Trophoblast cell (in vitro differentiated cells and primary cell): ENCODE measurements at regions not wholly inside any gene's neighbourhood (a gene's known extent, or its start where the extent isn't known, plus 50 kb on each side); places are given as distances from the start of the nearest gene placed in this dataset.

Experiments
- DNase-seq, 2 donors: peaks; one replicate each; pipeline ENCODE4 v3.0.0-alpha.2; 2016
- H2AFZ ChIP-seq: 2 replicates; pipeline ENCODE4 v1.6.1; 2013; ENCODE audit warnings: low read length, moderate library complexity, mild to moderate bottlenecking; ENCODE audit not compliant: insufficient read depth, poor library complexity
- H2AK5ac ChIP-seq: 2 replicates; pipeline ENCODE4 v1.6.1; 2013; ENCODE audit warnings: mild to moderate bottlenecking, low read length
- H2BK120ac ChIP-seq: 2 replicates; pipeline ENCODE4 v1.6.1; 2013; ENCODE audit warnings: low read length, mild to moderate bottlenecking, moderate library complexity; ENCODE audit not compliant: insufficient read depth, poor library complexity
- H2BK12ac ChIP-seq: 2 replicates; pipeline ENCODE4 v1.6.1; 2013; ENCODE audit warnings: mild to moderate bottlenecking, low read length, moderate library complexity
- H2BK5ac ChIP-seq: 2 replicates; pipeline ENCODE4 v1.6.1; 2013; ENCODE audit warnings: low read length, low read depth, moderate library complexity, mild to moderate bottlenecking; ENCODE audit not compliant: poor library complexity
- H3K14ac ChIP-seq: 2 replicates; pipeline ENCODE4 v1.6.1; 2013; ENCODE audit warnings: mild to moderate bottlenecking, low read length
- H3K18ac ChIP-seq: 2 replicates; pipeline ENCODE4 v1.6.1; 2013; ENCODE audit warnings: mild to moderate bottlenecking, low read length
- H3K23ac ChIP-seq: 2 replicates; pipeline ENCODE4 v1.6.1; 2013; ENCODE audit warnings: low read length
- H3K27ac ChIP-seq: 2 replicates; pipeline ENCODE4 v1.5.1; 2013; ENCODE audit warnings: low read depth, mild to moderate bottlenecking, inconsistent platforms, low read length, moderate library complexity
- H3K27me3 ChIP-seq: 2 replicates; pipeline ENCODE4 v1.6.1; 2013; ENCODE audit warnings: inconsistent platforms, mild to moderate bottlenecking, low read length, moderate library complexity; ENCODE audit not compliant: insufficient read depth
- H3K36me3 ChIP-seq, 2 experiments: 1 replicate in 1 of 2; 2 replicates in 1 of 2; pipeline ENCODE4 v1.6.1; 2013; ENCODE audit warnings: low read length in 2 of 2, mild to moderate bottlenecking in 2 of 2, moderate library complexity in 1 of 2; ENCODE audit not compliant: insufficient read depth in 2 of 2, control insufficient read depth in 1 of 2
- H3K4ac ChIP-seq: 2 replicates; pipeline ENCODE4 v1.6.1; 2013; ENCODE audit warnings: low read depth, mild to moderate bottlenecking, low read length, moderate library complexity
- H3K4me1 ChIP-seq, 2 experiments: 1 replicate in 1 of 2; 2 replicates in 1 of 2; pipeline ENCODE4 v1.6.1; 2013; ENCODE audit warnings: low read length in 2 of 2, mild to moderate bottlenecking in 2 of 2, moderate library complexity in 1 of 2; ENCODE audit not compliant: insufficient read depth in 2 of 2, control insufficient read depth in 1 of 2
- H3K4me2 ChIP-seq: 2 replicates; pipeline ENCODE4 v1.6.1; 2013; ENCODE audit warnings: inconsistent platforms, mild to moderate bottlenecking, low read length, moderate library complexity
- H3K4me3 ChIP-seq: 2 replicates; pipeline ENCODE4 v1.5.1; 2013; ENCODE audit warnings: mild to moderate bottlenecking, low read depth, low read length, inconsistent platforms
- H3K79me1 ChIP-seq: one replicate; pipeline ENCODE4 v1.6.1; 2013; ENCODE audit warnings: low read length
- H3K79me2 ChIP-seq: 2 replicates; pipeline ENCODE4 v1.6.1; 2013; ENCODE audit warnings: low read length, mild to moderate bottlenecking; ENCODE audit not compliant: control insufficient read depth, insufficient read depth, poor library complexity
- H3K9ac ChIP-seq: 2 replicates; pipeline ENCODE4 v1.6.1; 2013; ENCODE audit warnings: mild to moderate bottlenecking, low read length
- H3K9me3 ChIP-seq: 2 replicates; pipeline ENCODE4 v1.6.1; 2013; ENCODE audit warnings: low read depth, mild to moderate bottlenecking, control low read depth, inconsistent platforms, low read length; ENCODE audit not compliant: insufficient read depth
- H4K12ac ChIP-seq: 2 replicates; pipeline ENCODE4 v1.6.1; 2013; ENCODE audit warnings: low read depth, mild to moderate bottlenecking, low read length, moderate library complexity
- H4K8ac ChIP-seq: 2 replicates; pipeline ENCODE4 v1.6.1; 2013; ENCODE audit warnings: low read depth, mild to moderate bottlenecking, low read length, moderate library complexity
- H4K91ac ChIP-seq: one replicate; pipeline ENCODE4 v1.6.1; 2013; ENCODE audit warnings: low read depth, mild to moderate bottlenecking, low read length, moderate library complexity
- WGBS: extraction: QIAGEN DNeasy Blood & Tissue Kit; methylation state at CpG from one replicate; pipeline ENCODE4 v1.1.7; 2013; ENCODE audit warnings: missing lambda C conversion rate; ENCODE audit not compliant: insufficient read length, insufficient coverage; ENCODE audit errors: extremely low coverage; 5-methylcytosine and 5-hydroxymethylcytosine counted together

DNA sequence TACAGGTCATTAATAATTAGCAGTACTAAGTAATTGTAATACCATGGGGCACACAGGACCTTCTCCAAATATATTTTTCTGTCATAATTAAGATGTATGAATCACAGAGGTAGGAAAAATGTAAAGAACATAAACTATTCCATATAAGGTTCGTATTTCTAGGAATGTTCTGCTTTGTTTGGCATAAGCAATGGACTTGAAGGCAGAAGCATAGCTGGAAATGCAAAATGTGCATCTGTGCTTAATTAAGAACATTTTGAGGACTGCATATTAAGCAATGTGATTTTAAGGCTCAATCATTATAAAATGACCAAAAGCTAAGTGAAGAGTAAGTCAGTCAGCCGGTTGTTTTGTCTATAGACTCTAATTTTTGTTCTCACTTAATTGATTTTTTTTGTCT lies 123.2 kb downstream of the RBM43 start:
- H3K23ac ChIP-seq = no peak overlapping the region
- no peak overlapping the region for H3K18ac ChIP-seq
- no peaks in the 10 kb centered on the region for H3K9me3 ChIP-seq
- WGBS = no CpG with 5 or more reads among the region's 2 CpGs
- H2AFZ ChIP-seq = no peak overlapping the region
- H3K4ac ChIP-seq = no peak overlapping the region
- H4K91ac ChIP-seq = no peak overlapping the region
- no peak overlapping the region for H3K14ac ChIP-seq
- H3K4me3 ChIP-seq = no peak overlapping the region
- H3K79me1 ChIP-seq = no peaks in the 10 kb centered on the region
- no peak overlapping the region for H4K8ac ChIP-seq
- DNase-seq = no peak
- H3K4me2 ChIP-seq = no peak overlapping the region
- no peaks in the 10 kb centered on the region for H3K27me3 ChIP-seq
- no peaks in the 10 kb centered on the region for H3K36me3 ChIP-seq
- no peak overlapping the region for H2BK5ac ChIP-seq
- H2BK12ac ChIP-seq = no peak overlapping the region
- H3K27ac ChIP-seq = no peak overlapping the region
- H3K9ac ChIP-seq = no peak overlapping the region
- no peak overlapping the region for H4K12ac ChIP-seq
- no peak overlapping the region for H2BK120ac ChIP-seq
- no peaks in the 10 kb centered on the region for H3K79me2 ChIP-seq
- H2AK5ac ChIP-seq = no peak overlapping the region
- H3K4me1 ChIP-seq = no peaks in the 10 kb centered on the region

DNA sequence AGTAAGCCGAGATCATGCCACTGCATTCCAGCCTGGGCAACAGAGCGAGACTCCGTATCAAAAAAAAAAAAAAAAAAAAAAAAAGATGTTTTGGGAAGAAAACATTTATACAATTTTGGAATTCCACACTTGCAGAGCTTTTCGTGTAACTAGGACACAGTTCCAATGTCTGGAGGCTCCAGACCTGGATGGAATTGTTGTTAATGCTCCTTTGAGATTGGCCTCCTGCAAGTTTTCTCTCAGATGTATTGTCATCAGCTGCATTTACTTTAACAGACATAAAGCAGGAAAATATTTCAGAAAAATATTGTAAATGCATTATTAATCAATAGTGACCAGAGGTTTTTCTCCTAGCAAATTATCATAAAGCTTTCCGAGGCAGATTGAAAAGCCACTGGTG lies 124.1 kb downstream of the RBM43 start:
- DNase-seq = no peak
- H3K27me3 ChIP-seq = no peaks in the 10 kb centered on the region
- H3K27ac ChIP-seq = no peak overlapping the region
- H3K4me1 ChIP-seq = no peaks in the 10 kb centered on the region
- no peak overlapping the region for H2BK120ac ChIP-seq
- H3K4ac ChIP-seq = no peak overlapping the region
- H2AFZ ChIP-seq = no peak overlapping the region
- H3K9me3 ChIP-seq = no peaks in the 10 kb centered on the region
- H2BK12ac ChIP-seq = no peak overlapping the region
- H3K9ac ChIP-seq = no peak overlapping the region
- H3K79me2 ChIP-seq = no peaks in the 10 kb centered on the region
- no peak overlapping the region for H3K14ac ChIP-seq
- H3K18ac ChIP-seq = no peak overlapping the region
- no peak overlapping the region for H4K91ac ChIP-seq
- H2AK5ac ChIP-seq = no peak overlapping the region
- H3K23ac ChIP-seq = no peak overlapping the region
- H4K8ac ChIP-seq = no peak overlapping the region
- H2BK5ac ChIP-seq = no peak overlapping the region
- no peaks in the 10 kb centered on the region for H3K36me3 ChIP-seq
- no peak overlapping the region for H4K12ac ChIP-seq
- H3K4me3 ChIP-seq = no peak overlapping the region
- no peaks in the 10 kb centered on the region for H3K79me1 ChIP-seq
- no CpG with 5 or more reads among the region's 5 CpGs for WGBS
- H3K4me2 ChIP-seq = no peak overlapping the region

DNA sequence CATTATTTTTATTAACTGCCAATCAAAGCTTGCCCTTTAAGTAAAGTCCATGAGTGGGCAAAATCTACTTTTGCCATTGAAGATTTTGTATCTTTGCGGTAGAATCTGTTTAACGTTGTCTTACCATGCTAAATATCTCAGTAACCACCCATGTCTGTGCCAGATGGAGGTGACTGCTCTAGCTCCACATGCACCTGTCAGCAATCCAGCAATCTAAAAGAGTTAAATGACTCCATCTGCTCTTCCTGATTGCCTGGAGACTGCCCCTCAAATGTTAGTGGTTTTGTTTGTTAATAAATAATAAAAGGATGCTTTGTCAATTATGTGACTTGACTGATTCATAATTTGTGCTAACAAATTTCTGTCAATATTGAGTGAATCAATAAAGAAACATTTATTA lies 141.7 kb downstream of the RBM43 start:
- no CpG with 5 or more reads among the region's 2 CpGs for WGBS
- Histone ChIP-seq H3K79me2 (no peaks in the 10 kb centered on the region), H3K36me3 (no peaks in the 10 kb centered on the region), H3K18ac (no peak overlapping the region), H2BK12ac (no peak overlapping the region), H4K91ac (no peak overlapping the region), H4K8ac (no peak overlapping the region), H3K9me3 (peaks cover 2% of the 10 kb centered on the region), H3K14ac (no peak overlapping the region), H3K9ac (no peak overlapping the region), H3K27me3 (no peaks in the 10 kb centered on the region), H3K4me1 (no peaks in the 10 kb centered on the region), H2AK5ac (no peak overlapping the region), H3K27ac (no peak overlapping the region), H3K4me2 (no peak overlapping the region), H2AFZ (no peak overlapping the region), H3K23ac (no peak overlapping the region), H3K79me1 (no peaks in the 10 kb centered on the region), H2BK120ac (no peak overlapping the region), H2BK5ac (no peak overlapping the region), H3K4me3 (no peak overlapping the region), H3K4ac (no peak overlapping the region), H4K12ac (no peak overlapping the region)
- DNase-seq = no peak

DNA sequence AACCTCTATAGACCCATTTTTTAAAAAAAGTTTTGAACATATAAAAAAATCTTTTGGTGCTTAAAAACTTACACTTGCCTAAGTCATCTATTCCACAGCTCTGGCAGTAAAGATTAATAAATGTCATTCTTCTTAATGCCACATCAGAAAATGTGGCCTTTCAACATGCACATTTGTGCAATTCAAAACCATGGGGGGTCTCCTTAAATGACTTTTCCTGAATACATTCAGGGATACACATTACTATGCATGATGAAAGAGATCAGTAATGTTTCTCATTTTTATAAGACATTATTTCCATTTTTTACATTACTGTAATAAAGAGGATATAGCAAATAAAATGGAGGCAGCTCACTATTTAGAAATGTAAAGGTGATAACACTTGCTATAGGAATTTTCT lies 142.3 kb downstream of the RBM43 start:
- Histone ChIP-seq H2AFZ (no peak overlapping the region), H4K8ac (no peak overlapping the region), H3K4me1 (peaks cover 0 to under 1% of the 10 kb centered on the region in 2 experiments), H3K4me3 (no peak overlapping the region), H3K4ac (no peak overlapping the region), H4K12ac (no peak overlapping the region), H3K27ac (no peak overlapping the region), H3K36me3 (no peaks in the 10 kb centered on the region), H3K27me3 (no peaks in the 10 kb centered on the region), H2BK120ac (no peak overlapping the region), H3K9me3 (peaks cover 2% of the 10 kb centered on the region), H3K9ac (no peak overlapping the region), H2BK5ac (no peak overlapping the region), H2AK5ac (no peak overlapping the region), H3K4me2 (no peak overlapping the region), H3K79me1 (no peaks in the 10 kb centered on the region), H3K23ac (no peak overlapping the region), H3K18ac (no peak overlapping the region), H3K79me2 (no peaks in the 10 kb centered on the region), H3K14ac (no peak overlapping the region), H2BK12ac (no peak overlapping the region), H4K91ac (no peak overlapping the region)
- DNase-seq = no peak

DNA sequence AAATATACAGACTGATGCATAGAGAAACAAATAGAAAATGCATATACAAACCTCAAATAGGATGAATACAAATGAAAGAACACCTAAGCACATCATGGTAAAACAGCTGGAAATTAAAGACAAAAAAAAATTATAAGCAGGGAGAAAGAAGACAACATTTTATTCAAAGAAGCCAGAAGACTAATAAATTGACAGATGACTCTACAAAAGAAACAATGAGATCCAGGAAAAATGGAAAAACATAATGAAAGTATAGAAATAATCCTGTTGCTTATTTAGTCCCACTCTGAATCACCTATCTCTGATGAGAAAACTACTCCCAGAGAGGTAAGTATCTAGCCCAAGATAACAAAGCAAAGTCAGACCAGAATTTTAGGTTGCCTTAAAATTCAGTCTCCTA lies 143.4 kb downstream of the RBM43 start:
- no peaks in the 10 kb centered on the region for H3K27me3 ChIP-seq
- H3K4ac ChIP-seq = no peak overlapping the region
- H3K27ac ChIP-seq = no peak overlapping the region
- H3K9me3 ChIP-seq = peaks cover 2% of the 10 kb centered on the region
- H3K79me1 ChIP-seq = no peaks in the 10 kb centered on the region
- no peak overlapping the region for H3K4me3 ChIP-seq
- H3K79me2 ChIP-seq = no peaks in the 10 kb centered on the region
- H2BK5ac ChIP-seq = no peak overlapping the region
- no peak overlapping the region for H3K14ac ChIP-seq
- H3K4me1 ChIP-seq = peaks cover 0 to 2% of the 10 kb centered on the region in 2 experiments
- no peak overlapping the region for H4K12ac ChIP-seq
- no peak overlapping the region for H4K8ac ChIP-seq
- no peak overlapping the region for H2AK5ac ChIP-seq
- no peak overlapping the region for H2BK12ac ChIP-seq
- H3K4me2 ChIP-seq = no peak overlapping the region
- no peaks in the 10 kb centered on the region for H3K36me3 ChIP-seq
- H2AFZ ChIP-seq = no peak overlapping the region
- H2BK120ac ChIP-seq = no peak overlapping the region
- H3K9ac ChIP-seq = no peak overlapping the region
- H3K23ac ChIP-seq = no peak overlapping the region
- no peak overlapping the region for H4K91ac ChIP-seq
- DNase-seq = no peak
- H3K18ac ChIP-seq = no peak overlapping the region
